Right ventricle myocardium inferior (tissue), 1 donor: ENCODE measurements at regions not wholly inside any gene's neighbourhood (a gene's known extent, or its start where the extent isn't known, plus 50 kb on each side); places are given as distances from the start of the nearest gene placed in this dataset.

Experiments
- ATAC-seq: fragments of 200-7000 bp; cut with Tn5 transposase; one replicate; pipeline ENCODE4 v1.9.1; 2020; ENCODE audit warnings: mild to moderate bottlenecking, moderate library complexity
- DNase-seq: peaks from one replicate; pipeline ENCODE4 v3.0.0; 2021; ENCODE audit errors: missing footprints
- intact Hi-C: fragments of 100-400 bp; cut with DNase I; formaldehyde crosslinking; loops from one replicate; pipeline ENCODE4 v1.11.0; 2022
- donor health status: DM: no; HTN: yes; CAD: no; lungs with severe emphysema.

- ATAC-seq (peak; percentile 58), DNase-seq (no peak)
- intact Hi-C loops, result loop anchor here (2.0 to 10.0 kb wide), 4 partner anchors 79 to 437 kb away; partner anchors contain the start of gene C1GALT1
These were observed 78.7 kb upstream of the C1GALT1 start for GRCh38 chr7:7103343-7104313.

DNA sequence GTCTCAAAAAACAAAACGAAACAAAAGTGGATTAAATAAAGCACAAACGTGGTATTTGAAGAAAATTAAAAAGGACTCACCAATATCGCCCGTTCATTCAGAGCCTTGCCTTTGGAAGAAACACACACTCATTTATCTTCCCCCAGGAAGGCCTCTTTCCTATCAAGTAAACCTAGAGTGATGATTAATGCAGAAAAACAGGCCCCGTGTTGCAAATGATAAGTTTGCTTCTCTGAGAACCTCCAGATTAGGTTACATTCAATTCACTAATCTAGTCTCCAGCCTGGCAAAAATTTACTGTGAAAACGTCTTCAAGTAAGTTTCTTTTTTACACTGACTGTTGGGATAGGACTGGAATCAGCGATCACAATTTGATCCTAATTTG, 78.0 kb upstream of the C1GALT1 start:
- ATAC-seq, result no peak
- DNase-seq, result no peak
- intact Hi-C loops, result loop anchor here (5.0 to 10.0 kb wide), 3 partner anchors 78 to 320 kb away; partner anchors contain the start of gene C1GALT1

DNA sequence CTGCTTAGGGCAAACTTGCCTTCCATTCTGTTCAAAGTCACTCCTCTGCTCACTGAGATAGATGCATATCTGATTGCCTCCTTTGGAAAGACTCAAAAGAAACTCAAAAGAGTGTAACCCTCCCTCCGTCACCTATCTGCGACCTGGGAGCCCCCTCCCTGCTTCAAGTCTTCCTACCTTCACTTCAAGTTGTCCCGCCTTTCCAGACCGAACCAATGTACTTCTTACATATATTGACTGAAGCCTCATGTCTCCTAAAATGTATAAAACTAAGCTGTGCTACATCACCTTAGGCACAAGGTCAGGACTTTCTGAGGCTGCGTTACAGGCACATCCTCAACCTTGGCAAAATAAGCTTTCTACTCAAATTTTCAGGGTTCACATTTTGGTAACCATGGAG, 77.4 kb upstream of the C1GALT1 start:
- intact Hi-C loops, result loop anchor here (5.0 to 10.0 kb wide), 3 partner anchors 77 to 320 kb away; partner anchors contain the start of gene C1GALT1
- ATAC-seq (no peak), DNase-seq (no peak)

GRCh38 chr7:7105800-7106582, 76.4 kb upstream of the C1GALT1 start:
- intact Hi-C loops, result loop anchor here (10.0 kb wide), 1 partner anchor 319 kb away; no protein-coding TSS in a partner anchor
- DNase-seq (no peak), ATAC-seq (no peak)

DNA sequence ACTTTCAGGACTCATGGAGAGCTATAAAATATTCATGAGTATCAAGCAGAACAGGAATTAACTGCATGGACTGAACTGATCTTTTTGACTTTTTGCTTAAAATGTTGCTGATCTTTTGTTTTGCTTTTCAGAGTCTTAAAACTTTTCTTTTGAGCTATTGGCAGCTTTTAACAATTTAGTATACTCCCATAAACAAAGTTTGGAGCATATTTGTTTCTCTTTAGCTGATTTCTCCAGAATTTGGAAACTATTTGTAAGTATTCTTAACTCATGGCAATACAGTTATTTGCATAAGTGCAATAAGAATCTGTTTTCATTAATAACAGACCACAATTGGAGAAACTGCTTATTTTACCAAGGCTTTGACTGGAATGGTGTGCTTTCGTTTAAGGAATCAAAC, 73.4 kb upstream of the C1GALT1 start:
- ATAC-seq (no peak), DNase-seq (no peak)
- intact Hi-C loops, result loop anchor here (10.0 kb wide), 1 partner anchor 316 kb away; no protein-coding TSS in a partner anchor

DNA sequence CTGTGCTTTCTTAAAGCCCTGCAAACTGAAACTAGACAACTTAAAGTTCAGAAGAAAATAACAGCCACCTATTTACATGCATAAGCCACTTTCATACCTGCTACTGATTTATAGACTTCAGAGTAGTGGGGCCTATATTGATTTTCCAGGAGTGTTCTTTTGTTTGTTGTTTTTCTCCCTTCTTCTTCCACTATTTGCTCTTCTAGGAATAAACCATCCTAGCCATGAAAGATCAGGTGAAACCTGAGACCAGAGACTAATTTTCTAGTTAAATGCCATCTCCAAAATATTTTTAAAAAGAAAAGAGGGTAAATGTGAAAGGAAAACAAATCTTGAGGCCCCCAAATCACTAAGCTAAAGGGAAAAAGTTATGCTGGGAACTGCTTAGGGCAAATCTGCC, 72.4 kb upstream of the C1GALT1 start:
- DNase-seq (no peak), ATAC-seq (no peak)
- intact Hi-C loops, result loop anchor here (10.0 kb wide), 1 partner anchor 315 kb away; no protein-coding TSS in a partner anchor

GRCh38 chr7:7110706-7111105, 71.6 kb upstream of the C1GALT1 start:
- DNase-seq (no peak), ATAC-seq (no peak)
- intact Hi-C loops, result no loop called here

DNA sequence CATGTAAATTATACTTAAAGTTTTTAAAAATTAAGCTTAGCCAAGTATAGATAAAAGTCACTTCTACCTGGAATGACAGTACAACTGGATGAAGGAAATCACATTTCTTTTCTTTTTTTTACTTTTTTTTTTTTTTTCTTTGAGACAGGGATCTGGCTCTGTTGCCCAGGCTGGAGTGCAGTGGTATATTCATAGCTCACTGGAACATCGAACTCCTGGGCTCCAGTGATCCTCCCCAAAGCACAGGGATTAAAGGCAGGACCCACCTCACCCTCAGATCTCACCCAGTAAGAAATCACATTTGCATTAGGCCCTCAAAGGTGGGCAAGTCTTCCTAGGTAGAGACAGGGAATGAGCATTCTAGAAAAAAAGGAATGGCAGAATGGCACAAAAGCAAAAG, 69.5 kb upstream of the C1GALT1 start:
- no peak for DNase-seq
- ATAC-seq, result no peak
- intact Hi-C loops, result no loop called here

- ATAC-seq, result no peak
- no peak for DNase-seq
- intact Hi-C loops, result no loop called here
These were observed 67.6 kb upstream of the C1GALT1 start for GRCh38 chr7:7114575-7115291.

- DNase-seq, result no peak
- no peak for ATAC-seq
- intact Hi-C loops, result no loop called here
These were observed 64.3 kb upstream of the C1GALT1 start for GRCh38 chr7:7117935-7118586.

DNA sequence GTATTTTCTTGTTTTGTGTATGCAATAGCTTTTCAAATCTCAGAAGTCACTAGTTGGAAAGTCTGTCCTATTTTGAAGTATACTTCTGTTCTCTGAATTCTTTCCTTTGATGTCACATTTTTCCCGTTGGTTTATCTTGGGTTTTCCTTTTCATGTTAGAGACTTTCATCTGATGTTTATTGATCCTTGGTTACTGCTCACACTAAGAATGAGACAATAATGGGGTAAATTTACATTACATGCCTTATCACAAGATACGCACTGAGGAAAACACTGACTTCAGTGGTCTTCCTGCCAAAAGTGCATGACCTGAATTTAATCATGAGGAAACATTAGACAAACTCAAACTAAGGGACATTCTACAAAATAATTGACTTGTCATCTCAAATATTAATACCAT, 63.5 kb upstream of the C1GALT1 start:
- intact Hi-C loops, result no loop called here
- ATAC-seq (no peak), DNase-seq (no peak)

- intact Hi-C loops, result no loop called here
- DNase-seq (no peak), ATAC-seq (no peak)
These were observed 62.6 kb upstream of the C1GALT1 start for GRCh38 chr7:7119729-7120128.

GRCh38 chr7:7122033-7122478, 60.3 kb upstream of the C1GALT1 start:
- intact Hi-C loops, result no loop called here
- no peak for DNase-seq
- peak; percentile 90 for ATAC-seq

DNA sequence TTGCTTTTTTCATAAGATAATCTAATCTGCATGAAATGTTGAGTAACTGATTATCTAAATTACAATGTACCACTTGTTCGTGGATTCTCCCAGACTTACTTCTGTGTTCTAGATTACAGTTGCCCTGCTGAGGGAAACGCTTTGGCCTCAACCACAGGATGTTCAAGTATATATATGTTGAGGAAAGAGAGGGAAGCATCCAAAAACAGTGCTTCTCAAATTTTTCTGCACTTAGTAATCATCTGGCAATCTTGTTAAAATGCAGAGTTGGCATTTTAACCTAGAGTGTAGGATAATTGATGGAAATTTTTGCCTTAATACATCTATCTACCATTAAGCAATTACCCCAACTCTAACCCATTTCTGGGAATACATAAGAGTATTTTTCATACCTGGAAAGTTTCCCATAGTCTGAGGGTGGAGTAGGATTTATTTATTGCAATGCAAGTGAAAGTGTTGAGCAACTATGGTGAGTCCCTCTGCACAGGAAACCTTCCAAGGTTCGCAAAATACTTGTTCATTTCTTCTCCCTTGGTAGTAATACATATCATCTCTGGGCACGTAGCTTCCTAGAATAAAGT, 59.6 kb upstream of the C1GALT1 start:
- intact Hi-C loops, result no loop called here
- peak; percentile 88 for ATAC-seq
- no peak for DNase-seq

DNA sequence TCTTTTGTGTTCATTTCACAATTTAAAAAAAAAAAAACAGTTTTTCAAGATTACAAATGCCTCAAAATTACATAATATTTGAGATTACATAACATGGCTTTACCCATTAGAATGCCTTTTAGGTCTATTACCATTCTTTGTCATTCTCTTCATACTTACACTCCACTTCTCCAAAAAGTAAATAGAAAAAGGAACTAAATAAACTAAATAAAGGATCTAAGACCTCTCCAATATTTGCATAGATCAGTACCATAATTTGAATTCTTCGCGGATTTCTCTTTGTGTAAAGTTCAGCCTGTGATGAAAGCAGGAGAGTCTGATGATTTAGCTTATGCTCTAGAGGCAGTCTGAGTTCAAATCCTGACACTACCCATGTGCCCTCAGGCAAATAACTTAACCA, 56.4 kb upstream of the C1GALT1 start:
- intact Hi-C loops, result no loop called here
- ATAC-seq, result no peak
- DNase-seq, result no peak

GRCh38 chr7:7127773-7128172, 54.6 kb upstream of the C1GALT1 start:
- intact Hi-C loops, result no loop called here
- no peak for ATAC-seq
- DNase-seq, result no peak

GRCh38 chr7:7129381-7129780, 53.0 kb upstream of the C1GALT1 start:
- ATAC-seq, result no peak
- intact Hi-C loops, result no loop called here

DNA sequence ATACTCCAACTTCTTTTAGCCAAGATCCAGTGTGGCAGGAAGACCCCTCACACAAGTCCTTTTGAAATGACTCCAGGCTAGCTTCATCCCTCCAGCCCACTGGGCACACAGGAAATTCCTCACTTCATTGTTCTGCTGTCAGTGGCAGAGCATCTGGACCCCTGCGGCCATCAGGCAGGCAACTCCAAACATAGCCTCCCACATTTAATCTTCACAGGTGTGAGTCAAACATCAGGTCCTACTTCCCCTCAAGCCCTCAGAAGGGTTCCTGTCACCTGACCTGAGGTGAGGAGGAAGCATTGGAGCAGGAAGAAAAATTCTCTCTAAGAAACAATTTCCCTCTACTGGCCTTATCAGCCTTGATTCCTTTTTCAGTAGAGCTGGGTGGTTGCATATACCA, 51.1 kb upstream of the C1GALT1 start:
- intact Hi-C loops, result no loop called here
- no peak for ATAC-seq
- no peak for DNase-seq

More at GRCh38 chr7:7129381-7129780, 53.0 kb upstream of the C1GALT1 start:
- DNase-seq, result no peak
